Neural crest cell (in vitro differentiated cells): ENCODE measurements at regions not wholly inside any gene's neighbourhood (a gene's known extent, or its start where the extent isn't known, plus 50 kb on each side); places are given as distances from the start of the nearest gene placed in this dataset.

Source experiments
- DNase-seq: peaks from one replicate; pipeline ENCODE4 v3.0.0; 2021; ENCODE audit warnings: low read depth, mixed read lengths, low spot score
- H3K27ac Mint-ChIP-seq: one replicate; pipeline ENCODE4 v1.8.0; 2021; ENCODE audit warnings: mild to moderate bottlenecking, mixed read lengths; ENCODE audit not compliant: unreplicated experiment
- H3K27me3 Mint-ChIP-seq: 2 replicates; pipeline ENCODE4 v1.8.0; 2021; ENCODE audit warnings: low read depth, mild to moderate bottlenecking, mixed read lengths
- H3K36me3 Mint-ChIP-seq: 2 replicates; pipeline ENCODE4 v1.8.0; 2021; ENCODE audit warnings: low read depth, mild to moderate bottlenecking, mixed read lengths
- H3K4me1 Mint-ChIP-seq: 2 replicates; pipeline ENCODE4 v1.8.0; 2021; ENCODE audit warnings: mixed read lengths
- H3K4me3 Mint-ChIP-seq: one replicate; pipeline ENCODE4 v1.8.0; 2021; ENCODE audit warnings: mild to moderate bottlenecking, mixed read lengths
- H3K9me3 Mint-ChIP-seq: 2 replicates; pipeline ENCODE4 v1.8.0; 2021; ENCODE audit warnings: mixed read lengths
- TF ChIP-seq, protein P1 (sequence below): fragments of 200-600 bp; sonication (generic); conservative IDR thresholded peaks from 2 replicates; pipeline ENCODE4 v1.5.0; 2021; ENCODE audit warnings: antibody characterized with exemption, mild to moderate bottlenecking

DNA sequence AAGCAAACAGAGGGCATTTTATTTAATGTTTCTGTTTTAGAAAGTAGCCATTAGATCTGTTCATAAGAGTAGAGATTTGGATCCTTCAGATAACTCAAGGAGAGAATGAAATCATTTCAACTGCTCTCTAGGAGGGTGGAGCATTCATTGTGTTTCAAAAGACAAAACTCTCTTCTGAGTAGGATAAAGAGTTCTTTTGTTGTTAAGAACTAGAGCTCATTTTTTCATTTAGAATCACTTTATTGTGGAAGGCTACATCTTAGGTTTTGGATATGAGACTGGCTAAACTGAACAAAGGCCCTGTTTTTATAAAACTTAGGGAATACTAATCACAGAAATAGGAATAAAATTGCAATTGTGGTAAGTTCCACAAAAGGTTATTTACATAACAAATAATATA, 193.9 kb upstream of the PCDH10 start:
- Mint-ChIP-seq H3K4me1 (peaks cover 31% of the 10 kb centered on the region), H3K27me3 (no peaks in the 10 kb centered on the region), H3K9me3 (peaks cover 8% of the 10 kb centered on the region), H3K4me3 (no peak overlapping the region), H3K27ac (no peak overlapping the region), H3K36me3 (peaks cover 6% of the 10 kb centered on the region)
- TF ChIP-seq, protein P1, sequence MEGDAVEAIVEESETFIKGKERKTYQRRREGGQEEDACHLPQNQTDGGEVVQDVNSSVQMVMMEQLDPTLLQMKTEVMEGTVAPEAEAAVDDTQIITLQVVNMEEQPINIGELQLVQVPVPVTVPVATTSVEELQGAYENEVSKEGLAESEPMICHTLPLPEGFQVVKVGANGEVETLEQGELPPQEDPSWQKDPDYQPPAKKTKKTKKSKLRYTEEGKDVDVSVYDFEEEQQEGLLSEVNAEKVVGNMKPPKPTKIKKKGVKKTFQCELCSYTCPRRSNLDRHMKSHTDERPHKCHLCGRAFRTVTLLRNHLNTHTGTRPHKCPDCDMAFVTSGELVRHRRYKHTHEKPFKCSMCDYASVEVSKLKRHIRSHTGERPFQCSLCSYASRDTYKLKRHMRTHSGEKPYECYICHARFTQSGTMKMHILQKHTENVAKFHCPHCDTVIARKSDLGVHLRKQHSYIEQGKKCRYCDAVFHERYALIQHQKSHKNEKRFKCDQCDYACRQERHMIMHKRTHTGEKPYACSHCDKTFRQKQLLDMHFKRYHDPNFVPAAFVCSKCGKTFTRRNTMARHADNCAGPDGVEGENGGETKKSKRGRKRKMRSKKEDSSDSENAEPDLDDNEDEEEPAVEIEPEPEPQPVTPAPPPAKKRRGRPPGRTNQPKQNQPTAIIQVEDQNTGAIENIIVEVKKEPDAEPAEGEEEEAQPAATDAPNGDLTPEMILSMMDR: no peak
- DNase-seq: no peak

DNA sequence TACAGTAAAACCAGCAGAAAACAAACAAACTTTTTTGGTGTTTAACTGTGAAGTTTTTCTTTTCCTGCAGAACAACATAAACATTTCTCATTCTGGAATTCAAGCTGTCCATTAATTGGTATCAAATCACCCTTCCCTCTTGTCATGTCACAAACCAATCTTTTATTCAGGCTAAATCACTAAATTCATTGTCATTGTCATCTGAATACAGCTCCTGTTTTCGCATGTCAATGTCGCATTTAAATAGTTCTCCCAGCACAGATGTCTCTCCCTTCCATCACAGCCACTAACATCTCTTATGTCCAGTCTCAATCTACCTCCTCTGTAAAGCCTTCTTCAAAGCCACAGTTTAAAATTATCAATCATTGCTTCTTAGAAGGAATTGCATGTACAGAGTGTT, 192.1 kb upstream of the PCDH10 start:
- Mint-ChIP-seq H3K27me3 (no peaks in the 10 kb centered on the region), H3K36me3 (no peaks in the 10 kb centered on the region), H3K9me3 (no peaks in the 10 kb centered on the region), H3K4me1 (peaks cover 31% of the 10 kb centered on the region), H3K27ac (no peak overlapping the region), H3K4me3 (no peak overlapping the region)
- TF ChIP-seq, protein P1: no peak
- DNase-seq: no peak

DNA sequence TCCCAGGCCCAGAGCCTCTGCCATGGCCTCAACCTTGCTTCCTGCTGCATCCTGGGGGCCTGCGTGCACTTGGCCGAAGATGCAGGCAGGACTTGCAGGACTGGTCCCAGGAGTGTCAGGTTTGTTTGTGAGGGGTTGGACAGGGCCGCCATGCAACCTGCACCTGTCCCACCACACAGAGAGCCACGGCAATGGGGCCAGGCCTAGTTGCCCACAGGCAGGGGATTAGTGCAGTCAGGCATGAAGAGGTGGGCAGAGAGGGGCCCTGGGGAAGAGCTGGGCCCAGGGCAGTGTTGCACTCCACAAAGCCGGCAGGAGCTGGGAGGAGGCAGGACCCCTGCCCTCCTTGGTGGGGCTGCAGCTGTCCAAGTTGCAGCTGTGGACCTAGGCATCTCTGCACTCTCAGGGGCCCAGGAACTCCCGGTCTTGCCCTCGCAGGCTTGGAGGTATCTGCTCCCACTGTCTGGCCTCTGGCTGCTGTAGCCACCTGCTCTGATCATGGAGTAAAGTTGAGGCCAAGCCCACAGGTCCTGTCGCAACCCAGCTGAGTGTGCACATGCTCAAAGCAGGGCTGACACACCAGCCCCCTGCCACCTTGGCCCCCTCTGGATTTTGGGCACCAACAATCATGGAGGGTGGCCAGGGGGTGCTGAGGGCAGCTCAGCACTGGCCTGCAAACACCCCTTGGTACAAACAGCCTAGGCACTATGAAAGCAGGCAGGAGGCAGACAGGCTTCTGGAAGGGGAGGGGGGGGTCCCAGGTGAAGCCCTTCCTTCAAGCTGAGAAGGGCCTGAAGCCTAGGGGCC, 190.4 kb upstream of the PCDH10 start:
- H3K27ac Mint-ChIP-seq: no peak overlapping the region
- peaks cover 31% of the 10 kb centered on the region for H3K4me1 Mint-ChIP-seq
- no peaks in the 10 kb centered on the region for H3K27me3 Mint-ChIP-seq
- TF ChIP-seq, protein P1: no peak
- no peaks in the 10 kb centered on the region for H3K36me3 Mint-ChIP-seq
- no peak overlapping the region for H3K4me3 Mint-ChIP-seq
- DNase-seq: no peak
- no peaks in the 10 kb centered on the region for H3K9me3 Mint-ChIP-seq

DNA sequence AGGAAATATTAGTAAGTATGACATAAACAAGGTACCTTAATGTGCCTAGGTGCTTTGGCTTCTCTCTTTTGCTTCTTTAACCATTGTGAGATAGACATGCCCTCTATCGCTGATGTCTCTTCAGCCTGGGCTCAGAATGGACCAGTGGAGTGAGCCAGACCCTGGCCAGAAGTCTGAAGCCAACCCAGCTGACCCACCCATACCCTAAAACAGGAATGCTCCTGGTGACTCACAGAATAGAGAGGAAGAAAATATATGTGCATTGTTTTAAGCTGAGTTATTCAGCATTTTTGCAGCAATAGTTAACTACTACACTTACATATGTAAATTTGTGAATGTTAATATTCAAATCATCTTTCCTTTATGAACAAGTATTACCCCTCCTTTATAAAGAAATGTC, 167.5 kb upstream of the PCDH10 start:
- no peak for DNase-seq
- no peak overlapping the region for H3K4me3 Mint-ChIP-seq
- peaks cover 4% of the 10 kb centered on the region for H3K4me1 Mint-ChIP-seq
- H3K9me3 Mint-ChIP-seq: no peaks in the 10 kb centered on the region
- no peaks in the 10 kb centered on the region for H3K27me3 Mint-ChIP-seq
- TF ChIP-seq, protein P1: no peak
- H3K36me3 Mint-ChIP-seq: no peaks in the 10 kb centered on the region
- H3K27ac Mint-ChIP-seq: no peak overlapping the region

DNA sequence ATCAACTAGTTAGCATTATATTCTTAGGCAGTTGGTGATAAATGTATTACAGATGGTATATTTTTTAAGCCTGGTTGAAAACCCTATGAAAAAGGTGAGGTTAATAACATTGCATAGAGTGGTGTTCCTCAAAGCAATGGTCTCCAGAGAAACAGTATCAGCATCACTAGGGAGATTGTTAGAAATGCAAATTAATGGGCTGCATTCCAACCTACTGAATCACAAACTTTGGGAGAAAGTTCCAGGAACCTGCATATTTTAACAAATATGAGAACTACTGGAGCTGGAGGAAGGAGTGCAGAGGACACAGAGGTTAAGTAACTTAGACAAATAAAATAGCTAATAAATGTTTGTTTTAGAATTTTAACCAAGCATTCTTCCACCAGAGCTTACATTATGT, 166.9 kb upstream of the PCDH10 start:
- Mint-ChIP-seq H3K4me1 (peaks cover 4% of the 10 kb centered on the region), H3K36me3 (no peaks in the 10 kb centered on the region), H3K27me3 (no peaks in the 10 kb centered on the region), H3K27ac (no peak overlapping the region), H3K4me3 (no peak overlapping the region), H3K9me3 (no peaks in the 10 kb centered on the region)
- TF ChIP-seq, protein P1: no peak
- no peak for DNase-seq
